Spleen (tissue), 11 donors: ENCODE measurements at regions not wholly inside any gene's neighbourhood (a gene's known extent, or its start where the extent isn't known, plus 50 kb on each side); places are given as distances from the start of the nearest gene placed in this dataset.

ENCODE experiments used
- DNase-seq: peaks from one replicate; pipeline ENCODE4 v3.0.0-alpha.2; 2020
- H3K27ac ChIP-seq, 8 donors: fragments of 200-600 bp; sonication (generic) in 7 of 8; 1 replicate in 4 of 8; 2 replicates in 4 of 8; pipeline versions ENCODE4 v1.5.0 to v1.8.0; 2016 to 2021; ENCODE audit warnings: inconsistent platforms in 4 of 8, mild to moderate bottlenecking in 4 of 8, moderate library complexity in 1 of 8
- H3K27me3 ChIP-seq, 7 donors: fragments of 200-600 bp; sonication (generic) in 6 of 7; replicated peaks in 1 of 7; 1 replicate in 4 of 7; 2 replicates in 3 of 7; pipeline versions ENCODE4 v1.5.0 to v1.8.0; 2016 to 2021; ENCODE audit warnings: inconsistent platforms in 3 of 7, mild to moderate bottlenecking in 1 of 7
- H3K36me3 ChIP-seq, 6 donors: fragments of 200-600 bp; sonication (generic) in 5 of 6; 1 replicate in 4 of 6; 2 replicates in 2 of 6; pipeline versions ENCODE4 v1.5.0 to v1.8.0; 2016 to 2021; ENCODE audit warnings: inconsistent platforms in 2 of 6
- H3K4me1 ChIP-seq, 6 donors: fragments of 200-600 bp; sonication (generic) in 5 of 6; 1 replicate in 3 of 6; 2 replicates in 3 of 6; pipeline versions ENCODE4 v1.5.0 to v1.8.0; 2016 to 2021; ENCODE audit warnings: inconsistent platforms in 3 of 6
- H3K4me3 ChIP-seq, 8 donors: fragments of 200-600 bp; sonication (generic) in 7 of 8; 1 replicate in 4 of 8; 2 replicates in 4 of 8; pipeline versions ENCODE4 v1.5.0 to v1.8.0; 2016 to 2021; ENCODE audit warnings: inconsistent platforms in 4 of 8, mild to moderate bottlenecking in 4 of 8, moderate library complexity in 2 of 8
- H3K9me3 ChIP-seq, 8 donors: fragments of 200-600 bp; sonication (generic) in 7 of 8; 1 replicate in 4 of 8; 2 replicates in 4 of 8; pipeline versions ENCODE4 v1.5.0 to v1.8.0; 2016 to 2021; ENCODE audit warnings: inconsistent platforms in 4 of 8
- CTCF ChIP-seq, 11 experiments: fragments of 200-600 bp in 7 of 11; fragments of 450-650 bp in 4 of 11; sonication (generic) in 4 of 11; IDR thresholded peaks in 8 of 11; conservative IDR thresholded peaks in 3 of 11; 1 replicate in 7 of 11; 2 replicates in 4 of 11; pipeline versions ENCODE4 v1.4.0 to v1.8.0; 2016 to 2021; ENCODE audit warnings: antibody characterized with exemption in 11 of 11, inconsistent platforms in 4 of 11, mild to moderate bottlenecking in 1 of 11
- POLR2A ChIP-seq, 3 donors: fragments of 450-650 bp; IDR thresholded peaks; one replicate each; pipeline ENCODE4 v1.5.1; 2017; ENCODE audit warnings: antibody characterized with exemption in 3 of 3, mild to moderate bottlenecking in 1 of 3
- POLR2AphosphoS5 ChIP-seq, 3 donors: sonication (generic); formaldehyde crosslinking; IDR thresholded peaks; one replicate each; pipeline ENCODE4 v1.5.1; 2017; ENCODE audit warnings: antibody characterized with exemption in 3 of 3
- WGBS, 5 donors: extraction: QIAGEN DNeasy Blood & Tissue Kit in 3 of 5; methylation state at CpG; one replicate each; pipeline versions ENCODE4 v1.1.5 to v1.1.7; 2013 to 2018; 5-methylcytosine and 5-hydroxymethylcytosine counted together
- intact Hi-C: fragments of 100-400 bp; cut with DNase I; formaldehyde crosslinking; loops from one replicate; pipeline ENCODE4 v1.15.0; 2023; ENCODE audit warnings: low total_unique reads
- donor health status: healthy with polysubstance abuse.
- donor health status: DM: no; HTN: no; CAD: no; lungs with moderate emphysema.
- donor health status: DM: no; HTN: no; CAD: no.
- donor health status: Bipolar disorder and iron deficiency.
- donor health status: healthy.
- donor health status: DM: no; HTN: no; CAD: no.
- donor health status: DM: yes; HTN: yes; CAD: no.

- no peaks in the 10 kb centered on the region for H3K4me1 ChIP-seq
- no peak overlapping the region for H3K4me3 ChIP-seq
- no peaks in the 10 kb centered on the region for H3K27me3 ChIP-seq
- no peak overlapping the region for H3K27ac ChIP-seq
- no peak for TF ChIP-seq POLR2AphosphoS5 (IDR thresholded peaks at IDR 0.05)
- TF ChIP-seq CTCF (IDR thresholded peaks at IDR 0.05 in 8 of 11, conservative IDR thresholded peaks at IDR 0.05 in 3 of 11): no peak
- no peak for TF ChIP-seq POLR2A (IDR thresholded peaks at IDR 0.05)
- H3K36me3 ChIP-seq: no peaks in the 10 kb centered on the region
- intact Hi-C loops: no loop called here
- no peak for DNase-seq
- 72 to 89% (median 84%) methylated on average over 1 of the region's 1 CpG for WGBS, 5 donors
- H3K9me3 ChIP-seq: no peaks in the 10 kb centered on the region
These were observed 245.8 kb upstream of the RMST start for GRCh38 chr12:97216848-97217247.

- no peak overlapping the region for H3K4me3 ChIP-seq
- H3K36me3 ChIP-seq: no peaks in the 10 kb centered on the region
- TF ChIP-seq CTCF (IDR thresholded peaks at IDR 0.05 in 8 of 11, conservative IDR thresholded peaks at IDR 0.05 in 3 of 11): no peak
- 74 to 86% (median 81%) methylated on average over 1 of the region's 1 CpG for WGBS, 5 donors
- H3K9me3 ChIP-seq: no peaks in the 10 kb centered on the region
- intact Hi-C loops: no loop called here
- H3K27me3 ChIP-seq: no peaks in the 10 kb centered on the region
- H3K4me1 ChIP-seq: no peaks in the 10 kb centered on the region
- no peak for DNase-seq
- H3K27ac ChIP-seq: no peak overlapping the region
These were observed 240.2 kb upstream of the RMST start for GRCh38 chr12:97222391-97222790.

GRCh38 chr12:97223419-97223818, 239.2 kb upstream of the RMST start:
- intact Hi-C loops: no loop called here
- 73 to 92% (median 80%) methylated on average over 1 of the region's 1 CpG for WGBS, 5 donors
- Histone ChIP-seq H3K27me3 (no peaks in the 10 kb centered on the region), H3K9me3 (no peaks in the 10 kb centered on the region), H3K27ac (no peak overlapping the region), H3K36me3 (no peaks in the 10 kb centered on the region), H3K4me3 (no peak overlapping the region), H3K4me1 (no peaks in the 10 kb centered on the region)
- no peak for DNase-seq
- no peak for TF ChIP-seq CTCF (IDR thresholded peaks at IDR 0.05 in 8 of 11, conservative IDR thresholded peaks at IDR 0.05 in 3 of 11)

GRCh38 chr12:97229004-97229403, 233.6 kb upstream of the RMST start:
- H3K9me3 ChIP-seq: no peaks in the 10 kb centered on the region
- no peaks in the 10 kb centered on the region for H3K27me3 ChIP-seq
- no peaks in the 10 kb centered on the region for H3K4me1 ChIP-seq
- intact Hi-C loops: no loop called here
- H3K36me3 ChIP-seq: no peaks in the 10 kb centered on the region
- TF ChIP-seq POLR2A (IDR thresholded peaks at IDR 0.05) (no peak), POLR2AphosphoS5 (IDR thresholded peaks at IDR 0.05) (no peak), CTCF (IDR thresholded peaks at IDR 0.05 in 8 of 11, conservative IDR thresholded peaks at IDR 0.05 in 3 of 11) (no peak)
- 64 to 86% (median 67%) methylated on average over 5 of the region's 5 CpGs for WGBS, 5 donors
- no peak overlapping the region for H3K27ac ChIP-seq
- no peak for DNase-seq
- H3K4me3 ChIP-seq: no peak overlapping the region
